Muscle of back (tissue), 3 donors: ENCODE measurements at regions not wholly inside any gene's neighbourhood (a gene's known extent, or its start where the extent isn't known, plus 50 kb on each side); places are given as distances from the start of the nearest gene placed in this dataset.
"Not testable (repeated sequence)": the region's sequence is repeated elsewhere in the genome, so short reads cannot be mapped to it uniquely, and the experiment has no call there.

Experiments
- DNase-seq, 3 donors: peaks; one replicate each; pipeline versions ENCODE4 v3.0.0 to v3.0.0-alpha.2; 2013

GRCh38 chr9:110021891-110022290, 186.1 kb downstream of the C9orf152 start:
- DNase-seq = no peak

DNA sequence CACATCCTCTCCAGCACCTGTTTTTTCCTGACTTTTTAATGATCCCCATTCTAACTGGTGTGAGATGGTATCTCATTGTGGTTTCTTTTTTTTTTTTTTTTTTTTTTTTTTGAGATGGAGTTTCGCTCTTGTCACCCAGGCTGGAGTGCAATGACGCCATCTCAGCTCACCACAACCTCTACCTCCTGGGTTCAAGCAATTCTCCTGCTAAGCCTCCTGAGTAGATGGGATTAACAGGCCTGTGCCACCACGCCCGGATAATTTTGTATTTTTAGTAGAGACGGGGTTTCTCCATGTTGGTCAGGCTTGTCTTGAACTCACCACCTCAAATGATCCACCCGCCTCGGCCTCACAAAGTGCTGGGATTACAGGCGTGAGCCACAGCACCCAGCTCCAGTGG, 184.7 kb downstream of the C9orf152 start:
- not testable (repeated sequence) for DNase-seq

GRCh38 chr9:110025551-110026170, 182.3 kb downstream of the C9orf152 start:
- no peak for DNase-seq

- DNase-seq = peak in 2 of 3 donors; percentile 51 to 76
Observed at GRCh38 chr9:110027671-110028081, 180.3 kb downstream of the C9orf152 start.

- no peak for DNase-seq
Observed at GRCh38 chr9:110028271-110028670, 179.7 kb downstream of the C9orf152 start.

DNA sequence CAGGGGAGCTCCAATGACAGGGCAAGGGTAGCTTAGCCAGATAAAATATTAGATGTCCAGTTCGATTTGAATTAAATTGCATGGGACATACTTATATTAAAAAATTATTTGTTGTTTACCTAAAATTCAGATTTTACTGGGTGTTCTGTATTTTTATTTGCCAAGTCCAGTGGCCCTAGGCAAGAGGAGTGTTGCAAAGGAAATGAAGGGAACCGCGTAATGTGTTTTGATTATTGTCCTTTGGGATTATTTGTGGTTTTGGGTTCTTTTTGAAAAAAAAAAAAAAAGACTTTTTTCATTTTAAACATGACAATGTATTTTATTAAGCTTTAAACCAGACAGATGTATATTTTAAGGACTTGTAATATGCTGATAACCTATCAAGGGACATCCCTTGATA, 179.3 kb downstream of the C9orf152 start:
- DNase-seq = no peak

DNA sequence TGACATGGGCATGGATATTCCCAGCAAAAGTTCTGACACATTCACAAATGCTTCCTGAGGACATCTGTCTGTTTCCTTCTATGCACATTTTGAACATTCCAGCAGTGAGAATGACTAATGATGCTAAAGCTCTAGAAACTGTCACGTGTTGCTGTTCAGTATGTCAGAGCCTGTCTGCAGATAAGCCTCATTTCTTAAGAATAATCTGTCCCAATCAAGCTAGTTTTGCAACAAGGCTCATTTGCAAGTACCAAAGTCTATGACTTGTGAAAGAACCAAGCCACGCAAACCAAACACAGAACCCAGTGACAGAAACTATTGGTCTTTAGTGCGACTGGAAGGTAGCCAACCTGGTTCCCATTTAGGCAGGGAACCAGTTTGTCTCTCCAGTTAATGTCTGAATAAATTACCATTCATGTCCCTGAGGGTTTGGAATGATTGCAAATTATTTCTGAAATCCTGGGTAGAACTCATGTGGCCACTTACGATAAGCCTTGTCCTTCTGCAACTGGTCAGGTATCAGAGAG, 178.5 kb downstream of the C9orf152 start:
- DNase-seq = peak in 2 of 3 donors; percentile 32 to 79

DNA sequence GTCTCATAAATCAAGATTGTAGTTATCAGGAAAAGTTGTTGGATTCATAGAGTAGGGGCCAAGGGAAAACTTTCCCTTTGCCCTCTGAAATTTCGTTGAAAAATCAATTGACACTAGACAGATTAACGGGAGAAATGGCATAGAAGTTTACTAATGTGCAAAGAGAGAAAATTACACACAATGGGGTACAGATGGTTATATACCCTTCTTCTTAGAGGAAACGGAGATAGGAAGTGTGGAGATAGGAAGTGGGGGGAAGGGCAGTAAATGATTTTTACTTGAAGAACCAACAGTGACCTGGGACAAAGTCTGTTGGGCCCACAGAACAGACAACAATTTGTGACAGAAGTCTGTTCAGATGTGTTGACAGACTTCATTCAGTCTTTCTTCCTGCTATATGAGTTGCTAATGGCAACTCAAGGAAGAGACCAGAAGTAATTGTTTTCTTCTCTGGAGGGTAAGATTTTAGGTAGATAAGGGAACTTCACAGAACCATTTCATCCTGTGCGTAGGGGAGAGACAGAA, 177.9 kb downstream of the C9orf152 start:
- DNase-seq = no peak

DNA sequence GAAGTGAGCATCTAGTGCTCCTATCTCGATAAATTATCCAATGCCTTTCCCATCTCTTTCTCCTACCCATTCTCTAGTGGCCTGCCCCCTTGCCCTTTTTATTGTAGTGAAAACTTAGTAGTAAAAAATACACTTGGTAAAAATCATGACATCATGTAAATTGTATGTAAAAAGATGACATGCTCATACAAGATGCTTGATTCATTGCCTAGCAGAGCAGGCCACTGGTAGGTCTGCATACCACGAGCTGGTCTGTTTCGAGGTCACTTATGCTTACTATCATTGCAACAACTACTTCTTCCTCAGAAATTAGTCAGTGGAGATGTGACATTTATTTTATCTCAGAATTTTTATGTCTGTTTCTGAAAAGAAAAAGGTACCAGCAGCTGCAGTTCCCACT, 177.3 kb downstream of the C9orf152 start:
- DNase-seq = no peak

GRCh38 chr9:110031511-110032173, 176.3 kb downstream of the C9orf152 start:
- DNase-seq = peak in 1 of 3 donors; percentile 71

- DNase-seq = not testable (repeated sequence)
Observed at GRCh38 chr9:110032532-110032931, 175.4 kb downstream of the C9orf152 start.

- no peak for DNase-seq
Observed at GRCh38 chr9:110033869-110034268, 174.1 kb downstream of the C9orf152 start.

DNA sequence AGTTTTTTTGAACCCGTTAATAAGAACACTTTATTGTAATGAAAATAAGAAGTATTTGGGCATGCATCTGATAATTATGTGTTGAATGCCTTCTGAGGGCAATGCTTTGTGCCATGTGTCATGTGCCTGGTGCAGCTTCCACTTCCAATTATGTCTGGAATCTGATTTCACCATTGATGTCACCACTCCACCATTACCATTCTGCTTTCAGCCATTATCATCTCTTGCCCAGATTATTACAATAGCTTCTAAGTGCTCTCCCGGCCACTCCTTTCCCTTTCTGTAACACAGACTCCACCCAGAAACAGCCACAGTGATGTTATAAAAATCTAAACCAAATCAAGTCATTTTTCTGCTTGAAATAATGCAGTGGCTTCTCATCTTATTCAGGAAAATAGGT, 171.7 kb downstream of the C9orf152 start:
- DNase-seq = no peak

GRCh38 chr9:110040788-110041187, 167.2 kb downstream of the C9orf152 start:
- DNase-seq = no peak

DNA sequence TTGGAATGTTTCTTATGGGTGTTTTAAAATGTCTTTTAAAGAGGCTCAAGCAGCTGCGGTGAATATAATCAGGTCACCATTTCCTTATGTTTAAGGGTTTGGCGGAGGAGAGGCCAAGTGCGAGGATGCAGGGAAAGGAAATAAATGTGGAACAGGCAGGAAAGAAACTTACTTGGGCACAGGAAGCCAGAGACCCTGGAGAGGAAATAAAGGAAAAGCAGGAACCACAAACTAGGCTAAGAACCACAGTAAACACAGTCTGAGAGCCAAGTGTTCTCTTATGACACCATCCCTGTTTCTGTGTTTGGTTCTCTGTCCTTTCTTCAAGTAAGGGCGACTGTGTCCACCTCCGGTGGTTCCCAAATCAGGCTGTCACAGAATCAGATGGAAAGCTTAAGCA, 166.5 kb downstream of the C9orf152 start:
- no peak for DNase-seq

DNA sequence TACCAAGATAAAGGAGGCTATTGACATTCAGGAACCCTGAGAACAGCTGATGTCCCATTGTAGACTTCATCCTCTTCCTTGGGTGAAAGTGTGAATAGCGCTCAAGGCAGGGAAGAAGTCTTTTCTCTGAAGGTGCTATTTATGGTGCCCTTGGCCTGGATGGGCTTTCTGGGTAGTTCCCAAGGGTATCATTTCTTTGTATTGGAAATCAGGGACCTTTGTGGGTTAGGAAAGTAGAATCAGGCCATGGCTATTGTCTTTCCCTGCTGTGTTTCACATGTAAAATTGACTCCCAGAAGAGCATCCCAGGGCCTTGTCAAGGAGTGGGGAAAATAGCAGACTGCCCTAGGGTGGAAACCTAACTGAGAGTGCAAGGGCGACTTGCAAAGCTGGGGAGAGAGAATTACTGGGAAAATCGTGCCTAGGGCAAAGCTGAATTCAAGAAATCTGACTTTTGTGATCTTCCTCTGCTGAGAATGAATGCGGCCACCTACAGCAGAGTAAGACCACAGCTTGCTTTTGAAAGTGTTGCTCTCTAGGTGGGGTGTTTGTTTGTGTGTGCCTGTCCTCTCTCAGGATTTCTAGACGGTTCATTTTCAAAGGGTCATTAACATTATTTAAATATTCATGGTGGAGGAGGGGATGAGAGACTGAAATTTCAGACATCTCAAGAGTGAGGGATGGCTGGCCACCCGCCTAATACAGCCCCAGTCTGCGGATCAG, 160.6 kb downstream of the C9orf152 start:
- DNase-seq = no peak

GRCh38 chr9:110047955-110048402, 160.0 kb downstream of the C9orf152 start:
- peak in 1 of 3 donors; percentile 59 for DNase-seq

GRCh38 chr9:110048403-110048975, 159.5 kb downstream of the C9orf152 start:
- peak; percentile 76 to 93 (median 87) for DNase-seq

GRCh38 chr9:110048976-110049698, 158.8 kb downstream of the C9orf152 start:
- DNase-seq = peak in 2 of 3 donors; percentile 45 to 80

GRCh38 chr9:110049699-110050450, 158.1 kb downstream of the C9orf152 start:
- DNase-seq = no peak
